ENCODE measurements at regions not wholly inside any gene's neighbourhood (a gene's known extent, or its start where the extent isn't known, plus 50 kb on each side); places are given as distances from the start of the nearest gene placed in this dataset.

DNA sequence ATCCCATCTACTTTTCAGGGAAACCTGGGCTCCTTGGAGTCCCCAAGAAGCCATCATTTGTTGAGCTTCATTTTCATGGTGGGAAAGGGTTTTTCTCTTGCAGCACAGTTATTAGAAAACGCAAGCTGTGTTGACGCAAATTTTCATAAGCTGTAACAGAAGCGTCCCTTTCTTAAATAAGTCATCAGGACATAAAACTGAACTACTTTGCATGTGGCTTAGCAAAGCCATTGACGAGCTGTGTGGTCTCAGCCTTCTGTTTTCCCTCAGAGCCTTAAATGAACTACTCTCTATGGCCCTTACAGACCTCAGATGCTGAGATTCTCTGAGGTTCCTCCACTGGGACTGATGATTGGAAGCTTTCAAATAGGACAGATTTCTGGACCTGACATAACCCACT is 85.1 kb downstream of the ARL4C start:
- TF ChIP-seq YY1 (IDR thresholded peaks at IDR 0.05; ENCODE audit: insufficient read depth, insufficient read length) (no peak), SUZ12 (IDR thresholded peaks at IDR 0.05; ENCODE audit: extremely low read depth, insufficient read depth, insufficient read length) (no peak), ZNF274 (IDR thresholded peaks at IDR 0.05; ENCODE audit: low read depth, low read length) (no peak)

Data from NT2/D1 (cell line).